ENCODE measurements at regions not wholly inside any gene's neighbourhood (a gene's known extent, or its start where the extent isn't known, plus 50 kb on each side); places are given as distances from the start of the nearest gene placed in this dataset.

GRCh38 chr7:19305698-19306097 lies 160.5 kb upstream of the FERD3L start:
- Histone ChIP-seq H3K27me3 (no peaks in the 10 kb centered on the region), H3K36me3 (no peaks in the 10 kb centered on the region), H3K27ac (no peak overlapping the region), H3K9me3 (no peaks in the 10 kb centered on the region), H3K4me3 (no peak overlapping the region), H3K4me1 (no peaks in the 10 kb centered on the region)
- ATAC-seq, result no peak
- 40% methylated on average over 2 of the region's 2 CpGs for WGBS (ENCODE audit: insufficient coverage, low coverage, low lambda C conversion rate, missing lambda C conversion rate)
- intact Hi-C loops (cut with DNase I), result no loop called here
- no peak for TF ChIP-seq CTCF (IDR thresholded peaks at IDR 0.05)
- no peak for TF ChIP-seq POLR2A (IDR thresholded peaks at IDR 0.05)
- no peak for DNase-seq

- TF ChIP-seq CTCF (IDR thresholded peaks at IDR 0.05) (no peak), POLR2A (IDR thresholded peaks at IDR 0.05) (no peak)
- Histone ChIP-seq H3K27me3 (no peaks in the 10 kb centered on the region), H3K9me3 (no peaks in the 10 kb centered on the region), H3K4me1 (no peaks in the 10 kb centered on the region), H3K4me3 (no peak overlapping the region), H3K27ac (no peak overlapping the region), H3K36me3 (no peaks in the 10 kb centered on the region)
- DNase-seq (no peak), ATAC-seq (no peak)
- intact Hi-C loops (cut with DNase I), result no loop called here
- WGBS (ENCODE audit: insufficient coverage, low coverage, low lambda C conversion rate, missing lambda C conversion rate), result 64% methylated on average over 4 of the region's 4 CpGs
Observed at GRCh38 chr7:19304086-19304485, 158.9 kb upstream of the FERD3L start.

- Histone ChIP-seq H3K9me3 (no peaks in the 10 kb centered on the region), H3K36me3 (no peaks in the 10 kb centered on the region), H3K4me3 (no peak overlapping the region), H3K27ac (no peak overlapping the region), H3K27me3 (no peaks in the 10 kb centered on the region), H3K4me1 (no peaks in the 10 kb centered on the region)
- no peak for ATAC-seq
- intact Hi-C loops (cut with DNase I), result no loop called here
- DNase-seq, result no peak
- TF ChIP-seq CTCF (IDR thresholded peaks at IDR 0.05) (no peak), POLR2A (IDR thresholded peaks at IDR 0.05) (no peak)
- WGBS (ENCODE audit: insufficient coverage, low coverage, low lambda C conversion rate, missing lambda C conversion rate), result 79% methylated on average over 1 of the region's 1 CpG
Observed at GRCh38 chr7:19302731-19303130, 157.5 kb upstream of the FERD3L start.

DNA sequence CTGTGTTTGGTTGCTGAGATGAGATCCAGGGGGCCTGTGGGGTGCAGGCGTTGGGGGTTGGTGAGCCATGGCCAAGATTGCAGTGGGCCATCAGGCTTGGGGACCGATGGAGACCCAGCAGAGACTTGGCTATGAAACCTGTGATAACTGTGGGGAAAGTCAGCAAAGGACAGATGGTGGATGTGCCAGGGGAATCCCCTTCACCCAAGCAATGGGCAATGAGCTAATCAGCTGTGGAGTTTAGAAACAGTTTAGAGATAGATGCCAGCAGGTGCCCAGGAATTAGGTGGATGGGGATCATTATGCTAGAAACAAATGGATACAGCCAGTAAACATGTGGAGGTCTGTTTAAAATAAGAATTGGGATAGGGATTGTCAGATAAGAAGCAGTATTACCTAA lies 151.4 kb upstream of the FERD3L start:
- no peaks in the 10 kb centered on the region for H3K4me1 ChIP-seq
- no peaks in the 10 kb centered on the region for H3K27me3 ChIP-seq
- TF ChIP-seq POLR2A (IDR thresholded peaks at IDR 0.05) (no peak), CTCF (IDR thresholded peaks at IDR 0.05) (no peak)
- 36% methylated on average over 2 of the region's 2 CpGs for WGBS (ENCODE audit: insufficient coverage, low coverage, low lambda C conversion rate, missing lambda C conversion rate)
- H3K9me3 ChIP-seq, result no peaks in the 10 kb centered on the region
- H3K4me3 ChIP-seq, result no peak overlapping the region
- intact Hi-C loops (cut with DNase I), result no loop called here
- no peak overlapping the region for H3K27ac ChIP-seq
- ATAC-seq (no peak), DNase-seq (no peak)
- no peaks in the 10 kb centered on the region for H3K36me3 ChIP-seq

DNA sequence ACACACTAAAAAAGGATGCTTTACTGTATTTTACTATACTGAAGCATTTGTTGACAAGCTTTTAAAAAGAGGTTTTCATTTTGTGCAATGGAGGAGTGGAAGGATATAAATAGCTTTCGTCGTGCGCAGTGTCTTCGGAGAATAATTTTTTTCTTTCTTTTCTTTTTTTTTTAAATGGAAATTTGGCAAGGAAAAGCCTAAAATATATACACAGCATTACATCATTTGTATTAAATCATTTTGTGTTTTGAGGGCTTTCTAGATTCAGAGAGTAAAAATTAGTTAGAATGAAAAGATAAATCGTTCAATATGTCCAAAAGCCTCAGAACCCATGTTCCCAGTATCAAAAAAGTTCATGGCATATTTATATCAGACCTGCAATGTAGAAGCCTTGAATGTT lies 150.2 kb upstream of the FERD3L start:
- no peaks in the 10 kb centered on the region for H3K36me3 ChIP-seq
- DNase-seq, result no peak
- H3K27ac ChIP-seq, result no peak overlapping the region
- H3K4me3 ChIP-seq, result no peak overlapping the region
- H3K4me1 ChIP-seq, result no peaks in the 10 kb centered on the region
- TF ChIP-seq CTCF (IDR thresholded peaks at IDR 0.05) (no peak), POLR2A (IDR thresholded peaks at IDR 0.05) (no peak)
- ATAC-seq, result no peak
- WGBS (ENCODE audit: insufficient coverage, low coverage, low lambda C conversion rate, missing lambda C conversion rate), result 56% methylated on average over 5 of the region's 5 CpGs
- intact Hi-C loops (cut with DNase I), result no loop called here
- no peaks in the 10 kb centered on the region for H3K27me3 ChIP-seq
- no peaks in the 10 kb centered on the region for H3K9me3 ChIP-seq

All from right lobe of liver (tissue), 6 donors.